ENCODE measurements at regions not wholly inside any gene's neighbourhood (a gene's known extent, or its start where the extent isn't known, plus 50 kb on each side); places are given as distances from the start of the nearest gene placed in this dataset.

DNA sequence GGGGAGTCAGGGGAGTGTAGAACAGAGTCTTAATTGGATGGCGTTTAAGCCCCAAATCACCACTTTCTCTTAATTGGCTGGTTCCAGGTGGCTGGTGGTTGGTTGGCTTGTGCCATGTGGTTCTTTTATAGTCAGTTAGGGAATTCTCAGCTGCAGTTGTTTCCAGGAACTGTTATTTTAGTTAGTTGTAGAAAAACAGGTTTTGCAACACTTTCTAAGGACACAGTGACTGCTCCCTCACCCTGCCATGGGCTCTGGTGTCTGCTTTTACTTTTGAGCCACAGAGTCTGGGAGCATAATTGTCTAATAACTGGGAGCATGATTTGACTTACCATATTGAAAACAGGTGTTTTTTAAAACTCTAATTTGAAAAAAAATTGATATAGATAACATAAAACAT is 75.8 kb upstream of the PCDH18 start:
- TF ChIP-seq, protein P1, sequence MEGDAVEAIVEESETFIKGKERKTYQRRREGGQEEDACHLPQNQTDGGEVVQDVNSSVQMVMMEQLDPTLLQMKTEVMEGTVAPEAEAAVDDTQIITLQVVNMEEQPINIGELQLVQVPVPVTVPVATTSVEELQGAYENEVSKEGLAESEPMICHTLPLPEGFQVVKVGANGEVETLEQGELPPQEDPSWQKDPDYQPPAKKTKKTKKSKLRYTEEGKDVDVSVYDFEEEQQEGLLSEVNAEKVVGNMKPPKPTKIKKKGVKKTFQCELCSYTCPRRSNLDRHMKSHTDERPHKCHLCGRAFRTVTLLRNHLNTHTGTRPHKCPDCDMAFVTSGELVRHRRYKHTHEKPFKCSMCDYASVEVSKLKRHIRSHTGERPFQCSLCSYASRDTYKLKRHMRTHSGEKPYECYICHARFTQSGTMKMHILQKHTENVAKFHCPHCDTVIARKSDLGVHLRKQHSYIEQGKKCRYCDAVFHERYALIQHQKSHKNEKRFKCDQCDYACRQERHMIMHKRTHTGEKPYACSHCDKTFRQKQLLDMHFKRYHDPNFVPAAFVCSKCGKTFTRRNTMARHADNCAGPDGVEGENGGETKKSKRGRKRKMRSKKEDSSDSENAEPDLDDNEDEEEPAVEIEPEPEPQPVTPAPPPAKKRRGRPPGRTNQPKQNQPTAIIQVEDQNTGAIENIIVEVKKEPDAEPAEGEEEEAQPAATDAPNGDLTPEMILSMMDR (tag by site-specific recombination; IDR thresholded peaks at IDR 0.05) = no peak
- TF ChIP-seq, protein P2, sequence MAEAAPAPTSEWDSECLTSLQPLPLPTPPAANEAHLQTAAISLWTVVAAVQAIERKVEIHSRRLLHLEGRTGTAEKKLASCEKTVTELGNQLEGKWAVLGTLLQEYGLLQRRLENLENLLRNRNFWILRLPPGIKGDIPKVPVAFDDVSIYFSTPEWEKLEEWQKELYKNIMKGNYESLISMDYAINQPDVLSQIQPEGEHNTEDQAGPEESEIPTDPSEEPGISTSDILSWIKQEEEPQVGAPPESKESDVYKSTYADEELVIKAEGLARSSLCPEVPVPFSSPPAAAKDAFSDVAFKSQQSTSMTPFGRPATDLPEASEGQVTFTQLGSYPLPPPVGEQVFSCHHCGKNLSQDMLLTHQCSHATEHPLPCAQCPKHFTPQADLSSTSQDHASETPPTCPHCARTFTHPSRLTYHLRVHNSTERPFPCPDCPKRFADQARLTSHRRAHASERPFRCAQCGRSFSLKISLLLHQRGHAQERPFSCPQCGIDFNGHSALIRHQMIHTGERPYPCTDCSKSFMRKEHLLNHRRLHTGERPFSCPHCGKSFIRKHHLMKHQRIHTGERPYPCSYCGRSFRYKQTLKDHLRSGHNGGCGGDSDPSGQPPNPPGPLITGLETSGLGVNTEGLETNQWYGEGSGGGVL (tag by site-specific recombination; IDR thresholded peaks at IDR 0.05) = no peak
- no peak for TF ChIP-seq ZNF747 (tag by site-specific recombination; IDR thresholded peaks at IDR 0.05)
- no peak for TF ChIP-seq ZBTB8A (tag by site-specific recombination; IDR thresholded peaks at IDR 0.05)
- no peak for TF ChIP-seq ZNF23 (tag by site-specific recombination; IDR thresholded peaks at IDR 0.05; ENCODE audit: borderline replicate concordance)
- TF ChIP-seq ZNF311 (tag by site-specific recombination; IDR thresholded peaks at IDR 0.05; ENCODE audit: borderline replicate concordance) = no peak
- TF ChIP-seq, protein P3, sequence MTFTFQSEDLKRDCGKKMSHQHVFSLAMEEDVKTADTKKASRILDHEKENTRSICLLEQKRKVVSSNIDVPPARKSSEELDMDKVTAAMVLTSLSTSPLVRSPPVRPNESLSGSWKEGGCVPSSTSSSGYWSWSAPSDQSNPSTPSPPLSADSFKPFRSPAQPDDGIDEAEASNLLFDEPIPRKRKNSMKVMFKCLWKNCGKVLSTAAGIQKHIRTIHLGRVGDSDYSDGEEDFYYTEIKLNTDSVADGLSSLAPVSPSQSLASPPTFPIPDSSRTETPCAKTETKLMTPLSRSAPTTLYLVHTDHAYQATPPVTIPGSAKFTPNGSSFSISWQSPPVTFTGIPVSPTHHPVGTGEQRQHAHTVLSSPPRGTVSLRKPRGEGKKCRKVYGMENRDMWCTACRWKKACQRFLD (tag by site-specific recombination; IDR thresholded peaks at IDR 0.05) = no peak
- TF ChIP-seq, protein P4, sequence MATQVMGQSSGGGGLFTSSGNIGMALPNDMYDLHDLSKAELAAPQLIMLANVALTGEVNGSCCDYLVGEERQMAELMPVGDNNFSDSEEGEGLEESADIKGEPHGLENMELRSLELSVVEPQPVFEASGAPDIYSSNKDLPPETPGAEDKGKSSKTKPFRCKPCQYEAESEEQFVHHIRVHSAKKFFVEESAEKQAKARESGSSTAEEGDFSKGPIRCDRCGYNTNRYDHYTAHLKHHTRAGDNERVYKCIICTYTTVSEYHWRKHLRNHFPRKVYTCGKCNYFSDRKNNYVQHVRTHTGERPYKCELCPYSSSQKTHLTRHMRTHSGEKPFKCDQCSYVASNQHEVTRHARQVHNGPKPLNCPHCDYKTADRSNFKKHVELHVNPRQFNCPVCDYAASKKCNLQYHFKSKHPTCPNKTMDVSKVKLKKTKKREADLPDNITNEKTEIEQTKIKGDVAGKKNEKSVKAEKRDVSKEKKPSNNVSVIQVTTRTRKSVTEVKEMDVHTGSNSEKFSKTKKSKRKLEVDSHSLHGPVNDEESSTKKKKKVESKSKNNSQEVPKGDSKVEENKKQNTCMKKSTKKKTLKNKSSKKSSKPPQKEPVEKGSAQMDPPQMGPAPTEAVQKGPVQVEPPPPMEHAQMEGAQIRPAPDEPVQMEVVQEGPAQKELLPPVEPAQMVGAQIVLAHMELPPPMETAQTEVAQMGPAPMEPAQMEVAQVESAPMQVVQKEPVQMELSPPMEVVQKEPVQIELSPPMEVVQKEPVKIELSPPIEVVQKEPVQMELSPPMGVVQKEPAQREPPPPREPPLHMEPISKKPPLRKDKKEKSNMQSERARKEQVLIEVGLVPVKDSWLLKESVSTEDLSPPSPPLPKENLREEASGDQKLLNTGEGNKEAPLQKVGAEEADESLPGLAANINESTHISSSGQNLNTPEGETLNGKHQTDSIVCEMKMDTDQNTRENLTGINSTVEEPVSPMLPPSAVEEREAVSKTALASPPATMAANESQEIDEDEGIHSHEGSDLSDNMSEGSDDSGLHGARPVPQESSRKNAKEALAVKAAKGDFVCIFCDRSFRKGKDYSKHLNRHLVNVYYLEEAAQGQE (tag by site-specific recombination; IDR thresholded peaks at IDR 0.05) = no peak
- TF ChIP-seq HOXA7 (CRISPR knock-in tag; IDR thresholded peaks at IDR 0.05; ENCODE audit: borderline replicate concordance) = no peak
- TF ChIP-seq, protein P5, sequence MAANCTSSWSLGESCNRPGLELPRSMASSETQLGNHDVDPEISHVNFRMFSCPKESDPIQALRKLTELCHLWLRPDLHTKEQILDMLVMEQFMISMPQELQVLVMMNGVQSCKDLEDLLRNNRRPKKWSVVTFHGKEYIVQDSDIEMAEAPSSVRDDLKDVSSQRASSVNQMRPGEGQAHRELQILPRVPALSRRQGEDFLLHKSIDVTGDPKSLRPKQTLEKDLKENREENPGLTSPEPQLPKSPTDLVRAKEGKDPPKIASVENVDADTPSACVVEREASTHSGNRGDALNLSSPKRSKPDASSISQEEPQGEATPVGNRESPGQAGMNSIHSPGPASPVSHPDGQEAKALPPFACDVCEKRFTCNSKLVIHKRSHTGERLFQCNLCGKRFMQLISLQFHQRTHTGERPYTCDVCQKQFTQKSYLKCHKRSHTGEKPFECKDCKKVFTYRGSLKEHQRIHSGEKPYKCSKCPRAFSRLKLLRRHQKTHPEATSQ (tag by site-specific recombination; IDR thresholded peaks at IDR 0.05) = no peak
- TF ChIP-seq ZNF155 (tag by site-specific recombination; IDR thresholded peaks at IDR 0.05) = no peak

Data from HEK293 (cell line).